MCF 10A (cell line): ENCODE measurements at regions not wholly inside any gene's neighbourhood (a gene's known extent, or its start where the extent isn't known, plus 50 kb on each side); places are given as distances from the start of the nearest gene placed in this dataset.

ENCODE experiments used
- BruUV-seq: library from RNA; stranded (reverse); fragments of 400-500 nt; replicated peaks from 2 replicates; lab custom pipeline; 2021; lab: Mats Ljungman, UMichigan
- CTCF ChIA-PET: fragments of 300-600 bp; sonication (Branson Sonifier 250); formaldehyde crosslinking; extraction: SDS; loops from one replicate; lab custom pipeline; 2021; ENCODE audit warnings: antibody characterized with exemption, inconsistent platforms; lab: Yijun Ruan, JAX
- POLR2A ChIA-PET: fragments of 300-600, 350-650 bp; sonication (Branson Sonifier 250); formaldehyde crosslinking; extraction: SDS; loops from one replicate; lab custom pipeline; 2020; ENCODE audit warnings: antibody characterized with exemption, inconsistent platforms; lab: Yijun Ruan, JAX
- DNase-seq: peaks from one replicate; pipeline ENCODE4 v3.0.0-alpha.2; 2018; ENCODE audit not compliant: unreplicated experiment
- H3K27ac Mint-ChIP-seq: one replicate; pipeline ENCODE4 v1.8.0; 2022; ENCODE audit warnings: mild to moderate bottlenecking, low read depth, mixed read lengths; ENCODE audit not compliant: unreplicated experiment
- H3K27me3 Mint-ChIP-seq: one replicate; pipeline ENCODE4 v1.8.0; 2022; ENCODE audit warnings: mixed read lengths; ENCODE audit not compliant: insufficient read depth, unreplicated experiment
- H3K36me3 Mint-ChIP-seq: one replicate; pipeline ENCODE4 v1.8.0; 2022; ENCODE audit warnings: mild to moderate bottlenecking, moderate library complexity, mixed read lengths; ENCODE audit not compliant: insufficient read depth, unreplicated experiment
- H3K4me1 Mint-ChIP-seq: one replicate; pipeline ENCODE4 v1.8.0; 2022; ENCODE audit warnings: mixed read lengths; ENCODE audit not compliant: insufficient read depth, unreplicated experiment
- H3K4me3 Mint-ChIP-seq: one replicate; pipeline ENCODE4 v1.8.0; 2022; ENCODE audit warnings: mild to moderate bottlenecking, moderate library complexity, mixed read lengths; ENCODE audit not compliant: unreplicated experiment
- H3K9me3 Mint-ChIP-seq: one replicate; pipeline ENCODE4 v1.8.0; 2022; ENCODE audit warnings: mixed read lengths; ENCODE audit not compliant: unreplicated experiment
- CTCF ChIP-seq: fragments of 200-600 bp; IDR thresholded peaks from one replicate; pipeline ENCODE4 v1.8.0; 2022; ENCODE audit warnings: antibody characterized with exemption, mild to moderate bottlenecking; ENCODE audit not compliant: unreplicated experiment
- intact Hi-C: fragments of 100-400 bp; cut with micrococcal nuclease; formaldehyde crosslinking; loops from 2 replicates; pipeline ENCODE4 v1.14.1; 2022

- no peaks in the 10 kb centered on the region for H3K9me3 Mint-ChIP-seq
- no peaks in the 10 kb centered on the region for H3K36me3 Mint-ChIP-seq
- no peaks in the 10 kb centered on the region for H3K27me3 Mint-ChIP-seq
- ChIA-PET CTCF (interaction anchor here (0.7 kb wide), 3 partner anchors 11 to 731 kb away, joined by 3 read pairs; no protein-coding TSS in a partner anchor), POLR2A (no interaction called here)
- H3K4me3 Mint-ChIP-seq = no peak overlapping the region
- TF ChIP-seq CTCF = no peak
- BruUV-seq = no TSS peak
- peaks cover 13% of the 10 kb centered on the region for H3K4me1 Mint-ChIP-seq
- intact Hi-C loops = no loop called here
- no peak overlapping the region for H3K27ac Mint-ChIP-seq
- DNase-seq = no peak
Observed at GRCh38 chr6:144660561-144661115, 375.5 kb downstream of the UTRN start.

- POLR2A ChIA-PET = interaction anchor here (1.1 kb wide), 1 partner anchor 13 kb away, joined by 3 read pairs; no protein-coding TSS in a partner anchor
- Mint-ChIP-seq H3K27me3 (no peaks in the 10 kb centered on the region), H3K4me1 (peaks cover 13% of the 10 kb centered on the region), H3K4me3 (no peak overlapping the region), H3K36me3 (no peaks in the 10 kb centered on the region), H3K27ac (no peak overlapping the region), H3K9me3 (no peaks in the 10 kb centered on the region)
- DNase-seq = no peak
- intact Hi-C loops = no loop called here
- TF ChIP-seq CTCF = no peak
- no TSS peak for BruUV-seq
- CTCF ChIA-PET = interaction anchor here (0.7 kb wide), 2 partner anchors 11 to 12 kb away, joined by 3 read pairs; no protein-coding TSS in a partner anchor
Observed at GRCh38 chr6:144661116-144661806, 376.1 kb downstream of the UTRN start.

- Mint-ChIP-seq H3K27me3 (no peaks in the 10 kb centered on the region), H3K4me1 (peaks cover 9% of the 10 kb centered on the region), H3K4me3 (no peak overlapping the region), H3K36me3 (peaks cover 7% of the 10 kb centered on the region), H3K9me3 (no peaks in the 10 kb centered on the region), H3K27ac (no peak overlapping the region)
- BruUV-seq = no TSS peak
- ChIA-PET CTCF (interaction anchor here (0.7 kb wide), 1 partner anchor 823 kb away, joined by 3 read pairs; no protein-coding TSS in a partner anchor), POLR2A (no interaction called here)
- intact Hi-C loops = no loop called here
- DNase-seq = no peak
- no peak for TF ChIP-seq CTCF
Observed at GRCh38 chr6:144662812-144663365, 377.8 kb downstream of the UTRN start.

GRCh38 chr6:144664281-144664680, 379.1 kb downstream of the UTRN start:
- Mint-ChIP-seq H3K27me3 (no peaks in the 10 kb centered on the region), H3K4me1 (peaks cover 9% of the 10 kb centered on the region), H3K9me3 (no peaks in the 10 kb centered on the region), H3K27ac (no peak overlapping the region), H3K4me3 (no peak overlapping the region), H3K36me3 (peaks cover 7% of the 10 kb centered on the region)
- intact Hi-C loops = no loop called here
- BruUV-seq = no TSS peak
- CTCF ChIA-PET = no interaction called here
- no peak for TF ChIP-seq CTCF
- DNase-seq = no peak
- POLR2A ChIA-PET = interaction anchor here (1.3 kb wide), 1 partner anchor 13 kb away, joined by 3 read pairs; no protein-coding TSS in a partner anchor
